ENCODE measurements at regions not wholly inside any gene's neighbourhood (a gene's known extent, or its start where the extent isn't known, plus 50 kb on each side); places are given as distances from the start of the nearest gene placed in this dataset.

- Mint-ChIP-seq H3K27ac (ENCODE audit: unreplicated experiment) (no peak overlapping the region), H3K27me3 (ENCODE audit: unreplicated experiment) (peaks cover 1% of the 10 kb centered on the region), H3K4me1 (ENCODE audit: low read depth, unreplicated experiment) (peaks cover 16% of the 10 kb centered on the region), H3K36me3 (ENCODE audit: unreplicated experiment) (no peaks in the 10 kb centered on the region), H3K4me3 (ENCODE audit: unreplicated experiment) (no peak overlapping the region), H3K9me3 (ENCODE audit: unreplicated experiment) (peaks cover 5% of the 10 kb centered on the region)
- TF ChIP-seq CTCF (IDR thresholded peaks at IDR 0.05; ENCODE audit: partially characterized antibody, unreplicated experiment): no peak
- no peak for DNase-seq
Measured at GRCh38 chr12:113674302-113674701, 202.6 kb upstream of the LHX5 start.

GRCh38 chr12:113673458-113674238 is 202.0 kb upstream of the LHX5 start:
- peaks cover 1% of the 10 kb centered on the region for H3K27me3 Mint-ChIP-seq (ENCODE audit: unreplicated experiment)
- no peak for TF ChIP-seq CTCF (IDR thresholded peaks at IDR 0.05; ENCODE audit: partially characterized antibody, unreplicated experiment)
- no peak for DNase-seq

GRCh38 chr12:113670742-113671141 is 199.1 kb upstream of the LHX5 start:
- TF ChIP-seq CTCF (IDR thresholded peaks at IDR 0.05; ENCODE audit: partially characterized antibody, unreplicated experiment): no peak
- peaks cover 10% of the 10 kb centered on the region for H3K4me1 Mint-ChIP-seq (ENCODE audit: low read depth, unreplicated experiment)
- no peaks in the 10 kb centered on the region for H3K36me3 Mint-ChIP-seq (ENCODE audit: unreplicated experiment)
- H3K27me3 Mint-ChIP-seq (ENCODE audit: unreplicated experiment): peaks cover 5% of the 10 kb centered on the region
- H3K4me3 Mint-ChIP-seq (ENCODE audit: unreplicated experiment): no peak overlapping the region
- peaks cover 10% of the 10 kb centered on the region for H3K9me3 Mint-ChIP-seq (ENCODE audit: unreplicated experiment)
- DNase-seq: no peak
- H3K27ac Mint-ChIP-seq (ENCODE audit: unreplicated experiment): no peak overlapping the region

More at GRCh38 chr12:113673458-113674238, 202.0 kb upstream of the LHX5 start:
- H3K9me3 Mint-ChIP-seq (ENCODE audit: unreplicated experiment): peaks cover 5% of the 10 kb centered on the region
- no peaks in the 10 kb centered on the region for H3K36me3 Mint-ChIP-seq (ENCODE audit: unreplicated experiment)
- H3K27ac Mint-ChIP-seq (ENCODE audit: unreplicated experiment): no peak overlapping the region
- no peak overlapping the region for H3K4me3 Mint-ChIP-seq (ENCODE audit: unreplicated experiment)
- H3K4me1 Mint-ChIP-seq (ENCODE audit: low read depth, unreplicated experiment): peaks cover 16% of the 10 kb centered on the region

- no peak for TF ChIP-seq CTCF (IDR thresholded peaks at IDR 0.05; ENCODE audit: partially characterized antibody, unreplicated experiment)
- Mint-ChIP-seq H3K27ac (ENCODE audit: unreplicated experiment) (no peak overlapping the region), H3K4me1 (ENCODE audit: low read depth, unreplicated experiment) (peaks cover 25% of the 10 kb centered on the region), H3K27me3 (ENCODE audit: unreplicated experiment) (peaks cover 7% of the 10 kb centered on the region), H3K4me3 (ENCODE audit: unreplicated experiment) (no peak overlapping the region), H3K36me3 (ENCODE audit: unreplicated experiment) (peaks cover 5% of the 10 kb centered on the region), H3K9me3 (ENCODE audit: unreplicated experiment) (peaks cover 14% of the 10 kb centered on the region)
- DNase-seq: no peak
Measured at GRCh38 chr12:113667676-113668356, 196.1 kb upstream of the LHX5 start.

- TF ChIP-seq CTCF (IDR thresholded peaks at IDR 0.05; ENCODE audit: partially characterized antibody, unreplicated experiment): no peak
- Mint-ChIP-seq H3K4me3 (ENCODE audit: unreplicated experiment) (no peak overlapping the region), H3K36me3 (ENCODE audit: unreplicated experiment) (peaks cover 5% of the 10 kb centered on the region), H3K9me3 (ENCODE audit: unreplicated experiment) (peaks cover 16% of the 10 kb centered on the region), H3K4me1 (ENCODE audit: low read depth, unreplicated experiment) (peaks cover 29% of the 10 kb centered on the region), H3K27me3 (ENCODE audit: unreplicated experiment) (peaks cover 9% of the 10 kb centered on the region), H3K27ac (ENCODE audit: unreplicated experiment) (no peak overlapping the region)
- no peak for DNase-seq
Measured at GRCh38 chr12:113667095-113667494, 195.4 kb upstream of the LHX5 start.
